C4-2B (cell line): ENCODE measurements at regions not wholly inside any gene's neighbourhood (a gene's known extent, or its start where the extent isn't known, plus 50 kb on each side); places are given as distances from the start of the nearest gene placed in this dataset.

Source experiments
- CTCF ChIP-seq: fragments of 450-650 bp; conservative IDR thresholded peaks from 2 replicates; pipeline ENCODE4 v1.5.1; 2017; ENCODE audit warnings: mild to moderate bottlenecking
- ZFX ChIP-seq: fragments of 450-650 bp; IDR thresholded peaks from 2 replicates; pipeline ENCODE4 v1.6.1; 2017

DNA sequence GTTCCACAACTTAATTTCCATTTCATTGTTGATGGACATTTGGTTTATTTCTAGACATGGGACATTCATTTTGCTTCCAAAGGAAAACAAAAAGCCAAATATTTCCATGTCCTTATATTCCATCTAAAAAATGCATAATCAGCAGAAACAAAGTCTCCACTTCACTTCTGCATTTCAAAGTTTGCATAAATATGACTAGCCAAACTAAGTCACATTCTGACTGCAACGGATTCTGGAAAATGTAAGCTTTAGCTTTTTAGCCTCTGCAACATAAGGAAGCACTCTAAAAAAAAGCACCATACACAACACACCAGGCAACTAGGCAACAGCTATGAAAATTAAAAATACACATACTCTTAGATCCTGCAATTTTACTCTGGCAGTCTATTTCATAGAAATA lies 135.3 kb downstream of the ETAA1 start:
- TF ChIP-seq CTCF: no peak
- no peak for TF ChIP-seq ZFX
